B cell (primary cell): ENCODE measurements at regions not wholly inside any gene's neighbourhood (a gene's known extent, or its start where the extent isn't known, plus 50 kb on each side); places are given as distances from the start of the nearest gene placed in this dataset.
A peak's percentile ranks its signal among the peaks of the same experiment; 100 is the strongest.

ENCODE experiments used
- EZH2 ChIP-seq: IDR thresholded peaks from 2 replicates; pipeline ENCODE4 v1.6.1; 2012; ENCODE audit warnings: borderline replicate concordance, low read depth, mild to moderate bottlenecking, moderate library complexity, low read length; ENCODE audit not compliant: insufficient read depth, poor library complexity, severe bottlenecking
- TF ChIP-seq, protein P1 (sequence below): fragments of 200-600 bp; IDR thresholded peaks from one replicate; pipeline ENCODE4 v1.8.0; 2022; ENCODE audit warnings: antibody characterized with exemption, mild to moderate bottlenecking

GRCh38 chr9:115593587-115594091 is 475.7 kb upstream of the TNC start:
- TF ChIP-seq, protein P1, sequence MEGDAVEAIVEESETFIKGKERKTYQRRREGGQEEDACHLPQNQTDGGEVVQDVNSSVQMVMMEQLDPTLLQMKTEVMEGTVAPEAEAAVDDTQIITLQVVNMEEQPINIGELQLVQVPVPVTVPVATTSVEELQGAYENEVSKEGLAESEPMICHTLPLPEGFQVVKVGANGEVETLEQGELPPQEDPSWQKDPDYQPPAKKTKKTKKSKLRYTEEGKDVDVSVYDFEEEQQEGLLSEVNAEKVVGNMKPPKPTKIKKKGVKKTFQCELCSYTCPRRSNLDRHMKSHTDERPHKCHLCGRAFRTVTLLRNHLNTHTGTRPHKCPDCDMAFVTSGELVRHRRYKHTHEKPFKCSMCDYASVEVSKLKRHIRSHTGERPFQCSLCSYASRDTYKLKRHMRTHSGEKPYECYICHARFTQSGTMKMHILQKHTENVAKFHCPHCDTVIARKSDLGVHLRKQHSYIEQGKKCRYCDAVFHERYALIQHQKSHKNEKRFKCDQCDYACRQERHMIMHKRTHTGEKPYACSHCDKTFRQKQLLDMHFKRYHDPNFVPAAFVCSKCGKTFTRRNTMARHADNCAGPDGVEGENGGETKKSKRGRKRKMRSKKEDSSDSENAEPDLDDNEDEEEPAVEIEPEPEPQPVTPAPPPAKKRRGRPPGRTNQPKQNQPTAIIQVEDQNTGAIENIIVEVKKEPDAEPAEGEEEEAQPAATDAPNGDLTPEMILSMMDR = peak; percentile 65
- TF ChIP-seq EZH2 = no peak
